GM18858 (cell line): ENCODE measurements at regions not wholly inside any gene's neighbourhood (a gene's known extent, or its start where the extent isn't known, plus 50 kb on each side); places are given as distances from the start of the nearest gene placed in this dataset.

Source experiments
- ATAC-seq: cut with Tn5 transposase; IDR thresholded peaks from one replicate; pipeline ENCODE4 v1.9.1; 2021; ENCODE audit not compliant: unreplicated experiment

- no peak for ATAC-seq
Measured at GRCh38 chr11:30741039-30741550, 154.9 kb upstream of the MPPED2 start.

GRCh38 chr11:30740091-30740490 lies 153.9 kb upstream of the MPPED2 start:
- ATAC-seq = no peak

- ATAC-seq = no peak
Measured at GRCh38 chr11:30735946-30736345, 149.8 kb upstream of the MPPED2 start.

GRCh38 chr11:30733748-30734147 lies 147.6 kb upstream of the MPPED2 start:
- no peak for ATAC-seq

GRCh38 chr11:30730011-30730410 lies 143.9 kb upstream of the MPPED2 start:
- ATAC-seq = no peak

GRCh38 chr11:30729187-30729713 lies 143.1 kb upstream of the MPPED2 start:
- no peak for ATAC-seq

- ATAC-seq = no peak
Measured at GRCh38 chr11:30725645-30726195, 139.6 kb upstream of the MPPED2 start.

GRCh38 chr11:30724274-30724673 lies 138.1 kb upstream of the MPPED2 start:
- ATAC-seq = no peak

- no peak for ATAC-seq
Measured at GRCh38 chr11:30719371-30719770, 133.2 kb upstream of the MPPED2 start.

- no peak for ATAC-seq
Measured at GRCh38 chr11:30717641-30718040, 131.5 kb upstream of the MPPED2 start.

- ATAC-seq = no peak
Measured at GRCh38 chr11:30717009-30717408, 130.9 kb upstream of the MPPED2 start.

GRCh38 chr11:30712749-30713148 lies 126.6 kb upstream of the MPPED2 start:
- no peak for ATAC-seq

- no peak for ATAC-seq
Measured at GRCh38 chr11:30710221-30710620, 124.1 kb upstream of the MPPED2 start.

- no peak for ATAC-seq
Measured at GRCh38 chr11:30707110-30707509, 121.0 kb upstream of the MPPED2 start.

- no peak for ATAC-seq
Measured at GRCh38 chr11:30705913-30706675, 119.9 kb upstream of the MPPED2 start.

- ATAC-seq = no peak
Measured at GRCh38 chr11:30698425-30698824, 112.3 kb upstream of the MPPED2 start.

GRCh38 chr11:30697032-30697431 lies 110.9 kb upstream of the MPPED2 start:
- ATAC-seq = no peak

GRCh38 chr11:30684772-30685171 lies 98.6 kb upstream of the MPPED2 start:
- no peak for ATAC-seq

- no peak for ATAC-seq
Measured at GRCh38 chr11:30683176-30683575, 97.0 kb upstream of the MPPED2 start.

- peak; percentile 51 for ATAC-seq
Measured at GRCh38 chr11:30666817-30667216, 80.7 kb upstream of the MPPED2 start.

GRCh38 chr11:30665067-30665466 lies 78.9 kb upstream of the MPPED2 start:
- no peak for ATAC-seq

- no peak for ATAC-seq
Measured at GRCh38 chr11:30653606-30654005, 67.5 kb upstream of the MPPED2 start.
